Frontal cortex (tissue), 3 donors: ENCODE measurements at regions not wholly inside any gene's neighbourhood (a gene's known extent, or its start where the extent isn't known, plus 50 kb on each side); places are given as distances from the start of the nearest gene placed in this dataset.
"Not testable (repeated sequence)": the region's sequence is repeated elsewhere in the genome, so short reads cannot be mapped to it uniquely, and the experiment has no call there.

ENCODE experiments used
- DNase-seq, 2 donors: peaks; one replicate each; pipeline ENCODE4 v3.0.0; 2012; ENCODE audit warnings: low spot score in 2 of 2
- FAIRE-seq: peaks from 2 replicates; lab custom pipeline; 2012; peaks lifted over from hg19 to GRCh38; lab: Jason Lieb, UNC
- donor health status: control.
- donor health status: control.
- donor health status: control.

GRCh38 chr10:32144817-32145688 lies 88.8 kb upstream of the KIF5B start:
- DNase-seq (no peak), FAIRE-seq (no peak)

- DNase-seq, result no peak
- no peak for FAIRE-seq
Measured at GRCh38 chr10:32143302-32143847, 87.2 kb upstream of the KIF5B start.

GRCh38 chr10:32142646-32143045 lies 86.4 kb upstream of the KIF5B start:
- no peak for FAIRE-seq
- no peak for DNase-seq

- FAIRE-seq (no peak), DNase-seq (no peak)
Measured at GRCh38 chr10:32141018-32141807, 85.0 kb upstream of the KIF5B start.

GRCh38 chr10:32140403-32140802 lies 84.2 kb upstream of the KIF5B start:
- DNase-seq (no peak), FAIRE-seq (no peak)

- FAIRE-seq, result no peak
Measured at GRCh38 chr10:32139223-32140073, 83.2 kb upstream of the KIF5B start.

GRCh38 chr10:32136927-32137326 lies 80.7 kb upstream of the KIF5B start:
- not testable (repeated sequence) for FAIRE-seq, DNase-seq

More at GRCh38 chr10:32139223-32140073, 83.2 kb upstream of the KIF5B start:
- peak in 1 of 2 donors; percentile 51 for DNase-seq

- DNase-seq, FAIRE-seq: not testable (repeated sequence)
Measured at GRCh38 chr10:32135796-32136195, 79.6 kb upstream of the KIF5B start.

- no peak for FAIRE-seq
- no peak for DNase-seq
Measured at GRCh38 chr10:32132357-32132946, 76.2 kb upstream of the KIF5B start.

GRCh38 chr10:32131388-32131787 lies 75.2 kb upstream of the KIF5B start:
- FAIRE-seq (no peak), DNase-seq (no peak)

- DNase-seq, result no peak
- no peak for FAIRE-seq
Measured at GRCh38 chr10:32130788-32131187, 74.6 kb upstream of the KIF5B start.

- FAIRE-seq (no peak), DNase-seq (peak in 1 of 2 donors; percentile 20)
Measured at GRCh38 chr10:32125023-32125422, 68.8 kb upstream of the KIF5B start.

- FAIRE-seq (no peak), DNase-seq (no peak)
Measured at GRCh38 chr10:32123021-32123420, 66.8 kb upstream of the KIF5B start.

GRCh38 chr10:32121648-32122047 lies 65.4 kb upstream of the KIF5B start:
- FAIRE-seq, result no peak
- DNase-seq, result no peak

GRCh38 chr10:32120147-32120546 lies 63.9 kb upstream of the KIF5B start:
- no peak for DNase-seq
- no peak for FAIRE-seq

- DNase-seq (no peak), FAIRE-seq (no peak)
Measured at GRCh38 chr10:32114508-32114907, 58.3 kb upstream of the KIF5B start.

- DNase-seq (no peak), FAIRE-seq (no peak)
Measured at GRCh38 chr10:32112055-32112454, 55.8 kb upstream of the KIF5B start.

- no peak for DNase-seq
- FAIRE-seq, result no peak
Measured at GRCh38 chr10:32111585-32111984, 55.4 kb upstream of the KIF5B start.

GRCh38 chr10:32110790-32111189 lies 54.6 kb upstream of the KIF5B start:
- DNase-seq, result no peak
- FAIRE-seq, result no peak
